Progenitor cell of endocrine pancreas (in vitro differentiated cells): ENCODE measurements at regions not wholly inside any gene's neighbourhood (a gene's known extent, or its start where the extent isn't known, plus 50 kb on each side); places are given as distances from the start of the nearest gene placed in this dataset.

Source experiments
- DNase-seq: peaks from one replicate; pipeline ENCODE4 v3.0.0; 2021; ENCODE audit warnings: low spot score; ENCODE audit not compliant: unreplicated experiment
- H3K27ac Mint-ChIP-seq: 2 replicates; pipeline ENCODE4 v1.8.0; 2021; ENCODE audit warnings: mild to moderate bottlenecking, moderate library complexity, mixed read lengths
- H3K27me3 Mint-ChIP-seq: 2 replicates; pipeline ENCODE4 v1.8.0; 2021; ENCODE audit warnings: mixed read lengths
- H3K36me3 Mint-ChIP-seq: 2 replicates; pipeline ENCODE4 v1.8.0; 2022; ENCODE audit warnings: mixed read lengths; ENCODE audit not compliant: insufficient read depth
- H3K4me1 Mint-ChIP-seq: 2 replicates; pipeline ENCODE4 v1.8.0; 2021; ENCODE audit warnings: low read depth, mixed read lengths
- H3K4me3 Mint-ChIP-seq: 2 replicates; pipeline ENCODE4 v1.8.0; 2021; ENCODE audit warnings: low read depth, mild to moderate bottlenecking, moderate library complexity, mixed read lengths
- H3K9me3 Mint-ChIP-seq: 2 replicates; pipeline ENCODE4 v1.8.0; 2021; ENCODE audit warnings: low read depth, mixed read lengths
- TF ChIP-seq, protein P1 (sequence below): fragments of 200-600 bp; sonication (generic); IDR thresholded peaks from one replicate; pipeline ENCODE4 v1.5.0; 2021; ENCODE audit warnings: antibody characterized with exemption, mild to moderate bottlenecking; ENCODE audit not compliant: unreplicated experiment

DNA sequence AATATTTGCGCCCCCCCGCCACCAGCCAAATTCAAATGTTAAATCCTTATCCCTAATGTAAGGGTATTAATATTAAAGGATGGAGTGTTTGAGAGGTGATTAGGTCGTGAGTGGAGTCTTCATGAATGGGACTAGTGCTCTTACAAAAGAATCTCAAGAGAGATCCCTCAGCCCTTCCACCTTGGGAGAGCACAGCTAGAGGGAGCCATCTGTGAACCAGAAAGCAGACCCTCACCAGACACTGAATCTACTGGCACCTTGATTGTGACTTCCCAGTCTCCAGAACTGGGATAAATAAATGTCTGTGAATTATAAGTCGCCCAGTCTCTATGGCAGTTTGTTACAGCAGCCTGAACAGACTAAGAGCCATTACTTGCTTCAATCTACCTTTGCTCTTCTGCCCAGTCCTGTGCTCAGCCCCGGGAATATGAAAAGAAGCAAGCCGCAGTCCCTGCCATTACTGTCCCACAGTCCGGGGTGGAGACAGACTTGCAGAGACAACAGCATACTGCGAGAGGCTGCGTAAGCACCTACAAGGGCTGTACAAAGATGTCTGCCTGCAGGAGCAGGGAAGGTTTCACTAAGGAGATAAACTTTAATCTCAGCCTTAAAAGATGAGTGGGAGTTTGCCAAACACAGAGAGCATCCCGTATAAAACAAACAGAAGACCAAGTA is 110.7 kb upstream of the TMCO5A start:
- H3K27me3 Mint-ChIP-seq: peaks cover 23% of the 10 kb centered on the region
- no peaks in the 10 kb centered on the region for H3K9me3 Mint-ChIP-seq
- no peak overlapping the region for H3K27ac Mint-ChIP-seq
- no peak for DNase-seq
- H3K4me3 Mint-ChIP-seq: no peak overlapping the region
- TF ChIP-seq, protein P1, sequence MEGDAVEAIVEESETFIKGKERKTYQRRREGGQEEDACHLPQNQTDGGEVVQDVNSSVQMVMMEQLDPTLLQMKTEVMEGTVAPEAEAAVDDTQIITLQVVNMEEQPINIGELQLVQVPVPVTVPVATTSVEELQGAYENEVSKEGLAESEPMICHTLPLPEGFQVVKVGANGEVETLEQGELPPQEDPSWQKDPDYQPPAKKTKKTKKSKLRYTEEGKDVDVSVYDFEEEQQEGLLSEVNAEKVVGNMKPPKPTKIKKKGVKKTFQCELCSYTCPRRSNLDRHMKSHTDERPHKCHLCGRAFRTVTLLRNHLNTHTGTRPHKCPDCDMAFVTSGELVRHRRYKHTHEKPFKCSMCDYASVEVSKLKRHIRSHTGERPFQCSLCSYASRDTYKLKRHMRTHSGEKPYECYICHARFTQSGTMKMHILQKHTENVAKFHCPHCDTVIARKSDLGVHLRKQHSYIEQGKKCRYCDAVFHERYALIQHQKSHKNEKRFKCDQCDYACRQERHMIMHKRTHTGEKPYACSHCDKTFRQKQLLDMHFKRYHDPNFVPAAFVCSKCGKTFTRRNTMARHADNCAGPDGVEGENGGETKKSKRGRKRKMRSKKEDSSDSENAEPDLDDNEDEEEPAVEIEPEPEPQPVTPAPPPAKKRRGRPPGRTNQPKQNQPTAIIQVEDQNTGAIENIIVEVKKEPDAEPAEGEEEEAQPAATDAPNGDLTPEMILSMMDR: no peak
- no peaks in the 10 kb centered on the region for H3K4me1 Mint-ChIP-seq
- H3K36me3 Mint-ChIP-seq: no peaks in the 10 kb centered on the region

DNA sequence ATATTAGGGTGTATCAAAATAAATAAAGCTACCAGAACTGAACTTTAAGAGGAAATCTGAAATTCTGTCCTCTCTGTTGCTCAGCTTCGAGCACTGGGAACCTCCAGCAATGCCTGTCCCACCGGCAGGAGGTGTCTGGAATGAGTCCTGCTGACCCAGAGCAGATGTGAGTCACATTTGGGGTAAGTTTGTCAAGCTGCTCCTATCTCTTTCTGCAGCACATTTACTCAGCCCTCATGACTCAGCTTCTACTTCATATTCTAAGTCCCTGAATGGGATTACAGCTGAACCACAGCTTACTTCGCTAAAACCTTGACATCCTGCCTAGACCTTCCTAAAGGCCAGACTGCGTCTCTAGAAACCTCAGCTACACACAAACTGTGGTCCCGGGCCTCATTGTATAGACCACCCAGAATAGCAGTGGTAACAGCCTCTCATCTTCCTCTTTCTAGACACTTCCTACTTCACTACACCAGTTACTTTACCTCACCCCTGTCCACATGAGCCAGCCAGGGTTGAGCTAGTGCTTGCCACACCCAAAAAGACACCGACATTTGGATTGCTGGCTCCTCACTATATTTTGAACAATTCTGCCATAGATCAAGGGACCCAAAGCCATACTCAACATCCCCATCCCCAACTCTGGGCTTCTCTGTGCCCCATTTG is 109.6 kb upstream of the TMCO5A start:
- no peaks in the 10 kb centered on the region for H3K4me1 Mint-ChIP-seq
- H3K27ac Mint-ChIP-seq: no peak overlapping the region
- no peaks in the 10 kb centered on the region for H3K36me3 Mint-ChIP-seq
- TF ChIP-seq, protein P1: no peak
- H3K27me3 Mint-ChIP-seq: peaks cover 19% of the 10 kb centered on the region
- H3K9me3 Mint-ChIP-seq: no peaks in the 10 kb centered on the region
- H3K4me3 Mint-ChIP-seq: no peak overlapping the region
- DNase-seq: no peak

DNA sequence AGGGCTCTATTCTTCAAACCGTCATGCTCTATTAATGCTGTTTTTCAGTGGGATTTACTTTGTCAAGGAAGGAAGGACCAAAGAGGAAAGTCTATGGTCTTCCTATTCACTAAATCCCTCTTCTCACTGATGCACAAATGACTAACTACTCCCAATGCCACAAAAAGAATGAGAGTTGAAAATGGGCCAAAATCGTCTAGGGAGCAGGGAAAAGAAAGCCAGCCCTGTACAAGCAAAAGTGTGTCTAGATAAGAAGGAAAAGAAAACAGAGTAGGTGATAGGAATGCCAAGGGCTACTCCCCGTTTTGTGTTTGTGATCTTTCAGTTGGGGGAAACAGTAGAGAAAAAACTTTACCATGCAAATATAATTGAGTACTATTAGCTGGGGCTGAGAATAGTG is 97.2 kb upstream of the TMCO5A start:
- TF ChIP-seq, protein P1: no peak
- peaks cover 10% of the 10 kb centered on the region for H3K27me3 Mint-ChIP-seq
- peaks cover 18% of the 10 kb centered on the region for H3K9me3 Mint-ChIP-seq
- peaks cover 1% of the 10 kb centered on the region for H3K36me3 Mint-ChIP-seq
- H3K27ac Mint-ChIP-seq: no peak overlapping the region
- DNase-seq: no peak
- H3K4me1 Mint-ChIP-seq: peaks cover 11% of the 10 kb centered on the region
- H3K4me3 Mint-ChIP-seq: no peak overlapping the region

DNA sequence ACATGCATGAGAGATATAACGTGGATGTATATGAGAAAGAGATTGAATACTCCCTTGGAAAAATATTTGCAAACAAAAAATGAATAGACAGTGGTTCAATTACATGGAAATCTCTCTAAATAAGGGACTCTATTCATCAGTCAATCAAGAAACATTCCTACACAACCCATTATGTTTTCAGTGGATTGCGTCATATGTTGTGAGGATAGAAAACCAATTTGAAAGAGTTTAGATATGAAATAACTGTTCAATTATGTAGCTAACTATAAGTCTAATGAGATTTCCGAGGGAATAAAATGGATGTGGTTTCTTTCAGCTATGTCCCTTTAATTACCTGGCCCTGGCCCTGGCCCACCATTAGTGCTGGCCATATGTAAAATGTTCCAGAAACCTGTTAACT is 86.7 kb upstream of the TMCO5A start:
- Mint-ChIP-seq H3K36me3 (no peaks in the 10 kb centered on the region), H3K27me3 (peaks cover 6% of the 10 kb centered on the region), H3K4me3 (no peak overlapping the region), H3K27ac (no peak overlapping the region), H3K4me1 (no peaks in the 10 kb centered on the region), H3K9me3 (no peaks in the 10 kb centered on the region)
- DNase-seq: no peak
- TF ChIP-seq, protein P1: no peak

DNA sequence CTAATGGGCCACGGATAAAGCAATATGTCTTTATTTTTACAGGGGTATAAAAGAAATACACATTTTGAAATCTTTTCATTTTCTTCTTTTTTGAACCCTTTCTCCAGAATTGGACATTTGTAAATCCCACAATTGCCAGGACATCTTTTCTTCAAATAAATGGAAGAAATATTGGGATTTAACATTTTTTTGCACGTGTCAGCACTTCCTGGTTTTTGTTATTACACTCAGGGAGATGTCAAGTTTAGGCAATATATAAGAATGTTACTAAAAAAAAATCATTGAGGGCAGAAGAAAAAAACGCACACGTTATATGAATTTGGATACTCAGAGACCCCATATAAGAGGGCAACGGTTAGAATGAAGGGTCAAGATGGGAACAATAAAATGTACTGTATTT is 78.3 kb upstream of the TMCO5A start:
- Mint-ChIP-seq H3K27me3 (peaks cover 13% of the 10 kb centered on the region), H3K4me1 (no peaks in the 10 kb centered on the region), H3K36me3 (no peaks in the 10 kb centered on the region), H3K27ac (no peak overlapping the region), H3K9me3 (no peaks in the 10 kb centered on the region), H3K4me3 (no peak overlapping the region)
- DNase-seq: no peak
- TF ChIP-seq, protein P1: no peak
